ENCODE measurements at regions not wholly inside any gene's neighbourhood (a gene's known extent, or its start where the extent isn't known, plus 50 kb on each side); places are given as distances from the start of the nearest gene placed in this dataset.

- no peak for TF ChIP-seq PBX3 (IDR thresholded peaks at IDR 0.05)
- no peak for TF ChIP-seq GABPA (IDR thresholded peaks at IDR 0.05; ENCODE audit: low read depth)
- TF ChIP-seq FOSL2 (IDR thresholded peaks at IDR 0.05; ENCODE audit: borderline replicate concordance, low read depth), result no peak
- no peak for TF ChIP-seq RCOR1 (IDR thresholded peaks at IDR 0.05; ENCODE audit: low read length)
- no peak for TF ChIP-seq GATA2 (CRISPR knock-in tag; IDR thresholded peaks at IDR 0.05)
- TF ChIP-seq TEAD4 (IDR thresholded peaks at IDR 0.05; ENCODE audit: borderline replicate concordance, insufficient read depth), result no peak
- no peak for TF ChIP-seq IRF3 (IDR thresholded peaks at IDR 0.05; ENCODE audit: low read depth, low read length)
- no peak for TF ChIP-seq SMC3 (IDR thresholded peaks at IDR 0.05; ENCODE audit: low read depth, low read length)
These were observed 387.3 kb downstream of the CCDC85A start (continued) for GRCh38 chr2:56571074-56571473.

- CTCF ChIA-PET, result no interaction called here
- Histone ChIP-seq H3K9ac (no peak overlapping the region), H3K4me3 (ENCODE audit: low read depth in 2 of 2, low read length in 1 of 2) (no peak overlapping the region), H3K9me3 (peaks cover 29% of the 10 kb centered on the region), H3K79me2 (ENCODE audit: insufficient read depth) (peaks cover 61% of the 10 kb centered on the region), H3K4me2 (no peak overlapping the region), H3K9me2 (no peaks in the 10 kb centered on the region; the same call in 1 of the 2 replicates), H3K27ac (ENCODE audit: low read depth in 2 of 2, low read length in 1 of 2) (no peak overlapping the region), H4K20me1 (ENCODE audit: insufficient read depth) (no peaks in the 10 kb centered on the region), H2AFZ (ENCODE audit: low read depth) (no peak overlapping the region), H3F3A (replicated peaks; ENCODE audit: insufficient read depth) (peaks cover 38% of the 10 kb centered on the region), H3K27me3 (ENCODE audit: insufficient read depth) (no peaks in the 10 kb centered on the region), H3K4me1 (ENCODE audit: control insufficient read depth in 1 of 2, insufficient read depth in 2 of 2, low read depth in 1 of 2, low read length in 1 of 2) (0 out of 4 replicates have a peak, but pooled peaks cover 0 to 4% of the 10 kb centered on the region in 2 experiments), H3K36me3 (replicated peaks in 1 of 2; ENCODE audit: control insufficient read depth in 1 of 2, insufficient read depth in 2 of 2, low read length in 1 of 2) (peaks cover 3 to 80% of the 10 kb centered on the region in 2 experiments)
- TF ChIP-seq RAD21 (IDR thresholded peaks at IDR 0.05; ENCODE audit: low read length) (no peak), GABPA (IDR thresholded peaks at IDR 0.05; ENCODE audit: low read depth) (no peak), JUND (IDR thresholded peaks at IDR 0.05) (no peak), TEAD4 (IDR thresholded peaks at IDR 0.05; ENCODE audit: borderline replicate concordance, insufficient read depth) (no peak), SMC3 (IDR thresholded peaks at IDR 0.05; ENCODE audit: low read depth, low read length) (no peak), REST (IDR thresholded peaks at IDR 0.05; ENCODE audit: low read depth, low read length) (no peak), USF2 (IDR thresholded peaks at IDR 0.05; ENCODE audit: borderline replicate concordance, low read depth, low read length) (no peak), FOXM1 (IDR thresholded peaks at IDR 0.05; ENCODE audit: low read depth) (no peak), NFIC (IDR thresholded peaks at IDR 0.05; ENCODE audit: borderline replicate concordance) (no peak), POLR2AphosphoS5 (IDR thresholded peaks at IDR 0.05; ENCODE audit: low read depth, low read length) (no peak), FOXJ3 (CRISPR knock-in tag; IDR thresholded peaks at IDR 0.05) (no peak), CHD2 (IDR thresholded peaks at IDR 0.05; ENCODE audit: low read length, partially characterized antibody) (no peak), FOSL2 (IDR thresholded peaks at IDR 0.05; ENCODE audit: borderline replicate concordance, low read depth) (no peak), PBX3 (IDR thresholded peaks at IDR 0.05) (no peak), MEF2A (IDR thresholded peaks at IDR 0.05; ENCODE audit: borderline replicate concordance, low read depth) (no peak)
- POLR2A ChIA-PET, result no interaction called here
- 62% methylated on average over 3 of the region's 3 CpGs for WGBS (ENCODE audit: low lambda C conversion rate)
- DNase-seq, result no peak
These were observed 392.2 kb downstream of the CCDC85A start for GRCh38 chr2:56576001-56576400.
